Activated CD8-positive, alpha-beta T cell treated with anti-CD3 and anti-CD28 coated beads for 36 hours (primary cell): ENCODE measurements at regions not wholly inside any gene's neighbourhood (a gene's known extent, or its start where the extent isn't known, plus 50 kb on each side); places are given as distances from the start of the nearest gene placed in this dataset.

Experiments
- ATAC-seq: fragments of 200-7000 bp; cut with Tn5 transposase; one replicate; pipeline ENCODE4 v1.10.0; 2021; ENCODE audit warnings: mild to moderate bottlenecking, moderate library complexity
- CTCF ChIA-PET: fragments of 350-600 bp; sonication (Branson Sonifier 250); formaldehyde crosslinking; loops from one replicate; lab custom pipeline; 2021; ENCODE audit warnings: antibody characterized with exemption; lab: Charles Lee
- POLR2A ChIA-PET: fragments of 350-600 bp; sonication (Branson Sonifier 250); formaldehyde crosslinking; loops from one replicate; lab custom pipeline; 2021; ENCODE audit warnings: antibody characterized with exemption; lab: Charles Lee
- DNase-seq: peaks from one replicate; pipeline ENCODE4 v3.0.0-alpha.2; 2020
- H3K27ac Mint-ChIP-seq: one replicate; pipeline ENCODE4 v1.8.0; 2021; ENCODE audit warnings: mild to moderate bottlenecking, mixed read lengths
- H3K27me3 Mint-ChIP-seq: one replicate; pipeline ENCODE4 v1.8.0; 2021; ENCODE audit warnings: mixed read lengths
- H3K36me3 Mint-ChIP-seq: one replicate; pipeline ENCODE4 v1.8.0; 2021; ENCODE audit warnings: low read depth, mixed read lengths
- H3K4me1 Mint-ChIP-seq: one replicate; pipeline ENCODE4 v1.8.0; 2021; ENCODE audit warnings: low read depth, mixed read lengths
- H3K4me3 Mint-ChIP-seq: one replicate; pipeline ENCODE4 v1.8.0; 2021; ENCODE audit warnings: mild to moderate bottlenecking, moderate library complexity, mixed read lengths
- H3K9me3 Mint-ChIP-seq: one replicate; pipeline ENCODE4 v1.8.0; 2021; ENCODE audit warnings: mixed read lengths
- CTCF ChIP-seq: fragments of 200-600 bp; IDR thresholded peaks from one replicate; pipeline ENCODE4 v1.8.0; 2022; ENCODE audit warnings: antibody characterized with exemption, mild to moderate bottlenecking
- intact Hi-C: fragments of 100-400 bp; cut with micrococcal nuclease; formaldehyde crosslinking; loops from one replicate; pipeline ENCODE4 v1.10.0; 2022

DNA sequence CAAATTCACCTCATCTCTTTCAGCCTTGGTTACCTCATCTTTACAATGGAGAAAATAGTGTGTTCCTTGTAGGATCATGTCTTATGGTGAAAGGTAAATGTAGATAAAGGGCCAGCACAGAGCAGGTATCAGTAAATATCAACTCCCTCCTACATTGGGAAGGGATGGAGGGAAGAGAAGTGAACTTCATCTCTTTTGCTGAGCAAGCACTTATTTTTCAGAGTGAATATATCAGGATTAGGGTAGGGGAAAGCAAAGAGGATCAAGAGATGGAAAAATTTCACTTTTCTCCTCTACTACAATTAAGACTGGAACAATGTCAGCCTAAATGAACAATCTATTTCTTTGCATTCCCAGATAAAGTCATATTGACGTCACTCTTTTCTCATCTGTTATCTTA lies 193.8 kb upstream of the JUN start:
- CTCF ChIA-PET: no interaction called here
- Mint-ChIP-seq H3K4me3 (no peak overlapping the region), H3K27ac (no peak overlapping the region), H3K27me3 (peaks cover 1% of the 10 kb centered on the region), H3K4me1 (peaks cover 18% of the 10 kb centered on the region), H3K9me3 (no peaks in the 10 kb centered on the region), H3K36me3 (no peaks in the 10 kb centered on the region)
- no peak for TF ChIP-seq CTCF
- DNase-seq: no peak
- intact Hi-C loops: no loop called here
- POLR2A ChIA-PET: no interaction called here
- ATAC-seq: no peak

DNA sequence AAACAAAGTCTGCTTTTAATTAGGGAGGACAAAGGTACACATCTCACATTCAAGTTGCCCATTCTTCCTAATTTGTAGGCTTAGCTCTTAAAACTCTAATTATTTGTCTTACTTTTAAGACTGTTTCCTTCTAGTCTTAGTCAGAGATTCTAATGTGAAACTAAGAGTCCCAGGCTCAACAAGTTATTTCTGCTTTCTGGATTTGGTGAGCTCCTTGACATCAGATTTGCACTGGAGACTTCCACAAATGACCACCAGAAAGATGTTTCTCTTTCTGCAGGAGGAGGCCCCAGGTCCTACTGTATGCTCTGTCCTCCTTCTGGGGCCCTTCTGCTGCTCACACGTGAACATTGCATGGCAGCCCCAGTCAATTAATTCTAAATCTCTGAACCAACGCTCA lies 194.2 kb upstream of the JUN start:
- DNase-seq (no peak), ATAC-seq (no peak)
- Mint-ChIP-seq H3K4me3 (no peak overlapping the region), H3K27me3 (peaks cover 1% of the 10 kb centered on the region), H3K36me3 (no peaks in the 10 kb centered on the region), H3K27ac (no peak overlapping the region), H3K9me3 (no peaks in the 10 kb centered on the region), H3K4me1 (peaks cover 18% of the 10 kb centered on the region)
- CTCF ChIA-PET: interaction anchor here (1.6 kb wide), 1 partner anchor 87 kb away, joined by 4 read pairs; no protein-coding TSS in a partner anchor
- POLR2A ChIA-PET: interaction anchor here (1.4 kb wide), 1 partner anchor 9 kb away, joined by 3 read pairs; no protein-coding TSS in a partner anchor
- no peak for TF ChIP-seq CTCF
- intact Hi-C loops: no loop called here

DNA sequence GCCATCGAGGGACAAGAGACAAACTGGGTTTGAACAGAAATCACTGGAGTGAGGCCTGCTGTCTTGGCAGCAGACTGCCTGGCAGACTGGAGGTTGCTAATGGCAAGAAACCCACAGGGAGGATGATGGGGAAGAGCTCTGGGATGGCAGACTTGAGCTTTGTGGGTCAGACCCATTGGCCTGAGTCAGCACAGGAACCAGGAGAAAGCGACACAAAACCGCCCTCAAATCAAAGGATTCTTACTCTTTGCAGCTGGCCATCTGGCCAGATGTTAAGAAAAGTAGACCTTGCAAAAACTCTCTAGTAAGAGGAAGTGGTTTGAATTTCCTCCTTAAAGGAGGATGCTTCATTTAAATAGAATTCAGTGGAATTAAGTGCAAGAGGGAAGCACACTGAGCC lies 195.2 kb upstream of the JUN start:
- no peaks in the 10 kb centered on the region for H3K9me3 Mint-ChIP-seq
- H3K4me3 Mint-ChIP-seq: no peak overlapping the region
- no peak for DNase-seq
- no peak overlapping the region for H3K27ac Mint-ChIP-seq
- ChIA-PET POLR2A (interaction anchor here (0.8 to 1.4 kb wide), 2 partner anchors 8 to 998 kb away, joined by 3 read pairs; no protein-coding TSS in a partner anchor), CTCF (interaction anchor here (1.6 kb wide), 1 partner anchor 86 kb away, joined by 4 read pairs; no protein-coding TSS in a partner anchor)
- H3K27me3 Mint-ChIP-seq: peaks cover 1% of the 10 kb centered on the region
- intact Hi-C loops: no loop called here
- no peak for TF ChIP-seq CTCF
- no peaks in the 10 kb centered on the region for H3K36me3 Mint-ChIP-seq
- peaks cover 18% of the 10 kb centered on the region for H3K4me1 Mint-ChIP-seq
- no peak for ATAC-seq

DNA sequence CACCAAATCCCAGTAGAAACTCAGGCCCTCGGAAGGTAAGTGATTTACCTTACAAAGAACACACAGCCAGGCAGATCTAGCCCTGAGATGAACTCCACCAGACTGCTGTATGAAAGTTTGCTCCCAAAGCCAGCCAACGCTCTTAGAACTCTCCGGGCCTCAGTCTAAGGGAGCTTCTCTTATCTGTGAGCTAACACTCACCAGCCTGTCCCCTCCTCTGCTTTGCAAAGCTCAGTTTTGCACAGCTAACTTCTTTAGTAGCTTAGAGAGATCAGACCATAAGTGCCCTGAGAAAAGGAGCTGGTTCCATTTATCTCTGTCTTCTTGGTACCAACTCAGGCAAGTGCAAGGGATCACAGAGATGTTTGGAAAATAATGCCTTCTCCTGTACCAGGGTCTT lies 195.8 kb upstream of the JUN start:
- Mint-ChIP-seq H3K27me3 (peaks cover 1% of the 10 kb centered on the region), H3K36me3 (no peaks in the 10 kb centered on the region), H3K9me3 (no peaks in the 10 kb centered on the region), H3K4me3 (no peak overlapping the region), H3K27ac (no peak overlapping the region), H3K4me1 (peaks cover 18% of the 10 kb centered on the region)
- intact Hi-C loops: no loop called here
- DNase-seq: no peak
- no peak for TF ChIP-seq CTCF
- POLR2A ChIA-PET: no interaction called here
- ATAC-seq: no peak
- CTCF ChIA-PET: interaction anchor here (1.6 kb wide), 1 partner anchor 85 kb away, joined by 4 read pairs; no protein-coding TSS in a partner anchor

DNA sequence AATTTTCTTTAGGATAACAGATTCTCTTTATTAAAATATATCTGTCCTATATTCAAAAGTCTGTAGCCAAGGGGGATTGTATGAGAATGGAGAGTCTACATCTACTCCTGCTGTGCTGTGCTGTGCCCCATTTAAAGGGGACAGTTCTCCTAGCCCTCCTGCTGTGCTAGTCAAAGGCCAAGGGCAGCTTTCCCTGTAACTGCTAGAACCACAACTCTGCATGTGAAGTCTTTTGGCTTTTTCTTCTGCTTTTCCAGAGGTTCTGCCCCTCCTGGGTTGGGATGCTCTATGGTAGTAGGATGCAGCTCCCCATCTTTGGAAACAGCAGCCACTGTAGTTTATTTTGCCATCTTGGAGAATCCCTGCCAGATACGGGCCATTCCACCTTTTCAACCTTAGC lies 197.5 kb upstream of the JUN start:
- H3K27ac Mint-ChIP-seq: no peak overlapping the region
- peaks cover 18% of the 10 kb centered on the region for H3K4me1 Mint-ChIP-seq
- no peak for TF ChIP-seq CTCF
- no peak for DNase-seq
- ChIA-PET POLR2A (no interaction called here), CTCF (no interaction called here)
- ATAC-seq: no peak
- H3K36me3 Mint-ChIP-seq: no peaks in the 10 kb centered on the region
- intact Hi-C loops: no loop called here
- no peak overlapping the region for H3K4me3 Mint-ChIP-seq
- H3K27me3 Mint-ChIP-seq: peaks cover 1% of the 10 kb centered on the region
- no peaks in the 10 kb centered on the region for H3K9me3 Mint-ChIP-seq
